OCI-LY3 (cell line): ENCODE measurements at regions not wholly inside any gene's neighbourhood (a gene's known extent, or its start where the extent isn't known, plus 50 kb on each side); places are given as distances from the start of the nearest gene placed in this dataset.

Experiments used
- EZH2phosphoT487 ChIP-seq: fragments of 200-600 bp; shearing (Covaris generic); IDR thresholded peaks from 2 replicates; pipeline ENCODE4 v1.6.1; 2018; ENCODE audit warnings: antibody characterized with exemption, mixed run types, low read depth
- TF ChIP-seq, protein P1 (sequence below): fragments of 200-600, 300-600 bp; sonication (generic); IDR thresholded peaks from 2 replicates; pipeline ENCODE4 v1.5.1; 2014; ENCODE audit warnings: antibody characterized with exemption, low read length, low read depth

DNA sequence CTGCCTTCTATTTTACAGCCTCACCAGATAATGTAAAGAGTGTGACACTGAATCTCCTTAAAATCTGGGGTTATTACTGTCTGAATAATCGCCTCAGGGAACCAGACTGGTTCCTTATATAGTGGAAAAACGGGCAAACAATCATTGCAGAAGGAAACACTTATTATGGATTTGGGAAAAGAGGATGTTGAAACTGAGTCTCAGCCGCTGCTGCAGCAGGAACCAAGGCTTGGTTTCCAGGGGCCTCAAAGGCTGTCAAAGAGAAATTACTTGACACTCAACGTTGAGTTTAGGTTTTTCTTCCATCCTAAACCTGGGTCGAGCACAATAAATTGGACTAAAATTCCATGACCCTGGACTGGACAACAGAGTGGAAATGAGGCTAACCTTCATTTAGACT, 103.8 kb upstream of the AHR start:
- TF ChIP-seq, protein P1, sequence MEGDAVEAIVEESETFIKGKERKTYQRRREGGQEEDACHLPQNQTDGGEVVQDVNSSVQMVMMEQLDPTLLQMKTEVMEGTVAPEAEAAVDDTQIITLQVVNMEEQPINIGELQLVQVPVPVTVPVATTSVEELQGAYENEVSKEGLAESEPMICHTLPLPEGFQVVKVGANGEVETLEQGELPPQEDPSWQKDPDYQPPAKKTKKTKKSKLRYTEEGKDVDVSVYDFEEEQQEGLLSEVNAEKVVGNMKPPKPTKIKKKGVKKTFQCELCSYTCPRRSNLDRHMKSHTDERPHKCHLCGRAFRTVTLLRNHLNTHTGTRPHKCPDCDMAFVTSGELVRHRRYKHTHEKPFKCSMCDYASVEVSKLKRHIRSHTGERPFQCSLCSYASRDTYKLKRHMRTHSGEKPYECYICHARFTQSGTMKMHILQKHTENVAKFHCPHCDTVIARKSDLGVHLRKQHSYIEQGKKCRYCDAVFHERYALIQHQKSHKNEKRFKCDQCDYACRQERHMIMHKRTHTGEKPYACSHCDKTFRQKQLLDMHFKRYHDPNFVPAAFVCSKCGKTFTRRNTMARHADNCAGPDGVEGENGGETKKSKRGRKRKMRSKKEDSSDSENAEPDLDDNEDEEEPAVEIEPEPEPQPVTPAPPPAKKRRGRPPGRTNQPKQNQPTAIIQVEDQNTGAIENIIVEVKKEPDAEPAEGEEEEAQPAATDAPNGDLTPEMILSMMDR = no peak
- no peak for TF ChIP-seq EZH2phosphoT487
